ENCODE measurements at regions not wholly inside any gene's neighbourhood (a gene's known extent, or its start where the extent isn't known, plus 50 kb on each side); places are given as distances from the start of the nearest gene placed in this dataset.

GRCh38 chr7:94338921-94339371 is 55.7 kb upstream of the COL1A2 start:
- TF ChIP-seq CTCF (IDR thresholded peaks at IDR 0.05): no peak
- no peak for TF ChIP-seq POLR2A (IDR thresholded peaks at IDR 0.05)

Measured in testis (tissue), 2 donors.